ENCODE measurements at regions not wholly inside any gene's neighbourhood (a gene's known extent, or its start where the extent isn't known, plus 50 kb on each side); places are given as distances from the start of the nearest gene placed in this dataset.
"Not testable (repeated sequence)": the region's sequence is repeated elsewhere in the genome, so short reads cannot be mapped to it uniquely, and the experiment has no call there.

- peak; percentile 47 for DNase-seq (ENCODE audit: low read depth)
These were observed 208.8 kb downstream of the RNF144B start for GRCh38 chr6:18595774-18596530.

GRCh38 chr6:18596531-18596835 lies 209.3 kb downstream of the RNF144B start:
- no peak for DNase-seq (ENCODE audit: low read depth)

GRCh38 chr6:18598551-18599264 lies 211.6 kb downstream of the RNF144B start:
- DNase-seq (ENCODE audit: low read depth) = no peak

GRCh38 chr6:18600255-18600654 lies 213.1 kb downstream of the RNF144B start:
- DNase-seq (ENCODE audit: low read depth) = no peak

GRCh38 chr6:18601516-18602020 lies 214.4 kb downstream of the RNF144B start:
- no peak for DNase-seq (ENCODE audit: low read depth)

GRCh38 chr6:18602931-18603330 lies 215.8 kb downstream of the RNF144B start:
- DNase-seq (ENCODE audit: low read depth) = no peak

GRCh38 chr6:18603361-18603760 lies 216.2 kb downstream of the RNF144B start:
- no peak for DNase-seq (ENCODE audit: low read depth)

- no peak for DNase-seq (ENCODE audit: low read depth)
These were observed 218.7 kb downstream of the RNF144B start for GRCh38 chr6:18605841-18606240.

- no peak for DNase-seq (ENCODE audit: low read depth)
These were observed 222.6 kb downstream of the RNF144B start for GRCh38 chr6:18609715-18610114.

- no peak for DNase-seq (ENCODE audit: low read depth)
These were observed 226.3 kb downstream of the RNF144B start for GRCh38 chr6:18613319-18613925.

- DNase-seq (ENCODE audit: low read depth) = no peak
These were observed 242.4 kb downstream of the RNF144B start for GRCh38 chr6:18629571-18629970.

- DNase-seq (ENCODE audit: low read depth) = peak; percentile 20
These were observed 245.7 kb downstream of the RNF144B start for GRCh38 chr6:18632670-18633410.

- DNase-seq (ENCODE audit: low read depth) = no peak
These were observed 247.8 kb downstream of the RNF144B start for GRCh38 chr6:18634912-18635311.

- DNase-seq (ENCODE audit: low read depth) = no peak
These were observed 253.0 kb downstream of the RNF144B start for GRCh38 chr6:18640134-18640533.

- no peak for DNase-seq (ENCODE audit: low read depth)
These were observed 253.6 kb downstream of the RNF144B start for GRCh38 chr6:18640754-18641153.

- DNase-seq (ENCODE audit: low read depth) = no peak
These were observed 267.7 kb downstream of the RNF144B start for GRCh38 chr6:18654821-18655220.

- no peak for DNase-seq (ENCODE audit: low read depth)
These were observed 269.4 kb downstream of the RNF144B start for GRCh38 chr6:18656506-18656905.

- DNase-seq (ENCODE audit: low read depth) = not testable (repeated sequence)
These were observed 272.8 kb downstream of the RNF144B start for GRCh38 chr6:18659994-18660393.

- DNase-seq (ENCODE audit: low read depth) = no peak
These were observed 275.9 kb downstream of the RNF144B start for GRCh38 chr6:18663011-18663410.

GRCh38 chr6:18664401-18664800 lies 277.3 kb downstream of the RNF144B start:
- DNase-seq (ENCODE audit: low read depth) = no peak

- DNase-seq (ENCODE audit: low read depth) = no peak
These were observed 280.5 kb downstream of the RNF144B start for GRCh38 chr6:18667612-18668011.

GRCh38 chr6:18668994-18669393 lies 281.8 kb downstream of the RNF144B start:
- no peak for DNase-seq (ENCODE audit: low read depth)
